ENCODE measurements at regions not wholly inside any gene's neighbourhood (a gene's known extent, or its start where the extent isn't known, plus 50 kb on each side); places are given as distances from the start of the nearest gene placed in this dataset.
"Not testable (repeated sequence)": the region's sequence is repeated elsewhere in the genome, so short reads cannot be mapped to it uniquely, and the experiment has no call there.

GRCh38 chr14:105938959-105939358, 412.6 kb downstream of the TMEM121 start:
- H3K4me3 Mint-ChIP-seq: no peak overlapping the region
- H3K9me3 Mint-ChIP-seq: peaks cover 17% of the 10 kb centered on the region
- no peak overlapping the region for H3K27ac Mint-ChIP-seq
- H3K36me3 Mint-ChIP-seq (ENCODE audit: low read depth): peaks cover 2% of the 10 kb centered on the region
- peaks cover 21% of the 10 kb centered on the region for H3K27me3 Mint-ChIP-seq (ENCODE audit: low read depth)
- no peaks in the 10 kb centered on the region for H3K4me1 Mint-ChIP-seq (ENCODE audit: low read depth)

- Mint-ChIP-seq H3K4me1 (ENCODE audit: low read depth) (peaks cover 2% of the 10 kb centered on the region), H3K27ac (no peak overlapping the region), H3K27me3 (ENCODE audit: low read depth) (peaks cover 14% of the 10 kb centered on the region), H3K9me3 (peaks cover 15% of the 10 kb centered on the region), H3K4me3 (no peak overlapping the region), H3K36me3 (ENCODE audit: low read depth) (peaks cover 2% of the 10 kb centered on the region)
Observed at GRCh38 chr14:105939810-105940508, 413.6 kb downstream of the TMEM121 start.

- Mint-ChIP-seq H3K4me3 (no peak overlapping the region), H3K9me3 (peaks cover 14% of the 10 kb centered on the region)
Observed at GRCh38 chr14:105940534-105941225, 414.3 kb downstream of the TMEM121 start.

GRCh38 chr14:105941226-105942166, 415.1 kb downstream of the TMEM121 start:
- no peak overlapping the region for H3K27ac Mint-ChIP-seq
- peaks cover 14% of the 10 kb centered on the region for H3K9me3 Mint-ChIP-seq
- H3K4me1 Mint-ChIP-seq (ENCODE audit: low read depth): peaks cover 5% of the 10 kb centered on the region
- H3K4me3 Mint-ChIP-seq: no peak overlapping the region
- peaks cover 2% of the 10 kb centered on the region for H3K36me3 Mint-ChIP-seq (ENCODE audit: low read depth)
- H3K27me3 Mint-ChIP-seq (ENCODE audit: low read depth): peaks cover 9% of the 10 kb centered on the region

More at GRCh38 chr14:105940534-105941225, 414.3 kb downstream of the TMEM121 start:
- Mint-ChIP-seq H3K27me3 (ENCODE audit: low read depth) (peaks cover 13% of the 10 kb centered on the region), H3K36me3 (ENCODE audit: low read depth) (peaks cover 2% of the 10 kb centered on the region), H3K27ac (no peak overlapping the region), H3K4me1 (ENCODE audit: low read depth) (peaks cover 5% of the 10 kb centered on the region)

- not testable (repeated sequence) for H3K36me3 Mint-ChIP-seq (ENCODE audit: low read depth); H3K4me1 Mint-ChIP-seq (ENCODE audit: low read depth); H3K4me3 Mint-ChIP-seq; H3K27ac Mint-ChIP-seq; H3K27me3 Mint-ChIP-seq (ENCODE audit: low read depth)
- peaks cover 14% of the 10 kb centered on the region for H3K9me3 Mint-ChIP-seq
Observed at GRCh38 chr14:105942725-105943124, 416.3 kb downstream of the TMEM121 start.

- H3K36me3 Mint-ChIP-seq (ENCODE audit: low read depth): peaks cover under 1% of the 10 kb centered on the region
- peaks cover 6% of the 10 kb centered on the region for H3K9me3 Mint-ChIP-seq
- H3K4me3 Mint-ChIP-seq: no peak overlapping the region
- peaks cover 9% of the 10 kb centered on the region for H3K27me3 Mint-ChIP-seq (ENCODE audit: low read depth)
- no peak overlapping the region for H3K27ac Mint-ChIP-seq
- H3K4me1 Mint-ChIP-seq (ENCODE audit: low read depth): peaks cover 7% of the 10 kb centered on the region
Observed at GRCh38 chr14:105943973-105944602, 417.7 kb downstream of the TMEM121 start.

GRCh38 chr14:105944632-105945610, 418.5 kb downstream of the TMEM121 start:
- Mint-ChIP-seq H3K27ac (no peak overlapping the region), H3K27me3 (ENCODE audit: low read depth) (peaks cover 9% of the 10 kb centered on the region), H3K36me3 (ENCODE audit: low read depth) (no peaks in the 10 kb centered on the region), H3K9me3 (peaks cover under 1% of the 10 kb centered on the region), H3K4me3 (no peak overlapping the region), H3K4me1 (ENCODE audit: low read depth) (peaks cover 7% of the 10 kb centered on the region)

GRCh38 chr14:105945896-105946295, 419.5 kb downstream of the TMEM121 start:
- no peak overlapping the region for H3K27ac Mint-ChIP-seq
- H3K27me3 Mint-ChIP-seq (ENCODE audit: low read depth): peaks cover 9% of the 10 kb centered on the region
- H3K9me3 Mint-ChIP-seq: no peaks in the 10 kb centered on the region
- H3K36me3 Mint-ChIP-seq (ENCODE audit: low read depth): no peaks in the 10 kb centered on the region
- H3K4me1 Mint-ChIP-seq (ENCODE audit: low read depth): peaks cover 7% of the 10 kb centered on the region
- H3K4me3 Mint-ChIP-seq: no peak overlapping the region

- no peak overlapping the region for H3K27ac Mint-ChIP-seq
- H3K27me3 Mint-ChIP-seq (ENCODE audit: low read depth): peaks cover 19% of the 10 kb centered on the region
- H3K36me3 Mint-ChIP-seq (ENCODE audit: low read depth): no peaks in the 10 kb centered on the region
- H3K4me1 Mint-ChIP-seq (ENCODE audit: low read depth): peaks cover 7% of the 10 kb centered on the region
- H3K9me3 Mint-ChIP-seq: no peaks in the 10 kb centered on the region
- no peak overlapping the region for H3K4me3 Mint-ChIP-seq
Observed at GRCh38 chr14:105947599-105947998, 421.2 kb downstream of the TMEM121 start.

- H3K9me3 Mint-ChIP-seq; H3K36me3 Mint-ChIP-seq (ENCODE audit: low read depth); H3K4me1 Mint-ChIP-seq (ENCODE audit: low read depth); H3K27ac Mint-ChIP-seq; H3K4me3 Mint-ChIP-seq: not testable (repeated sequence)
- peaks cover 26% of the 10 kb centered on the region for H3K27me3 Mint-ChIP-seq (ENCODE audit: low read depth)
Observed at GRCh38 chr14:105948955-105949354, 422.6 kb downstream of the TMEM121 start.

GRCh38 chr14:105950364-105950892, 424.0 kb downstream of the TMEM121 start:
- H3K4me1 Mint-ChIP-seq (ENCODE audit: low read depth); H3K4me3 Mint-ChIP-seq; H3K36me3 Mint-ChIP-seq (ENCODE audit: low read depth); H3K9me3 Mint-ChIP-seq; H3K27ac Mint-ChIP-seq: not testable (repeated sequence)
- peaks cover 34% of the 10 kb centered on the region for H3K27me3 Mint-ChIP-seq (ENCODE audit: low read depth)

GRCh38 chr14:105951399-105951798, 425.0 kb downstream of the TMEM121 start:
- peaks cover 2% of the 10 kb centered on the region for H3K4me1 Mint-ChIP-seq (ENCODE audit: low read depth)
- H3K4me3 Mint-ChIP-seq: no peak overlapping the region
- no peaks in the 10 kb centered on the region for H3K9me3 Mint-ChIP-seq
- H3K27me3 Mint-ChIP-seq (ENCODE audit: low read depth): peaks cover 34% of the 10 kb centered on the region
- H3K27ac Mint-ChIP-seq: no peak overlapping the region
- no peaks in the 10 kb centered on the region for H3K36me3 Mint-ChIP-seq (ENCODE audit: low read depth)

GRCh38 chr14:105952222-105952621, 425.8 kb downstream of the TMEM121 start:
- Mint-ChIP-seq H3K36me3 (ENCODE audit: low read depth) (no peaks in the 10 kb centered on the region), H3K27me3 (ENCODE audit: low read depth) (peaks cover 40% of the 10 kb centered on the region), H3K4me3 (no peak overlapping the region), H3K27ac (no peak overlapping the region), H3K4me1 (ENCODE audit: low read depth) (peaks cover 2% of the 10 kb centered on the region), H3K9me3 (no peaks in the 10 kb centered on the region)
